LNCAP (cell line): ENCODE measurements at regions not wholly inside any gene's neighbourhood (a gene's known extent, or its start where the extent isn't known, plus 50 kb on each side); places are given as distances from the start of the nearest gene placed in this dataset.

Experiments
- TF ChIP-seq, protein P1 (sequence below): fragments of 450-650 bp; IDR thresholded peaks from 2 replicates; pipeline ENCODE4 v1.5.1; 2017; ENCODE audit warnings: mild to moderate bottlenecking

DNA sequence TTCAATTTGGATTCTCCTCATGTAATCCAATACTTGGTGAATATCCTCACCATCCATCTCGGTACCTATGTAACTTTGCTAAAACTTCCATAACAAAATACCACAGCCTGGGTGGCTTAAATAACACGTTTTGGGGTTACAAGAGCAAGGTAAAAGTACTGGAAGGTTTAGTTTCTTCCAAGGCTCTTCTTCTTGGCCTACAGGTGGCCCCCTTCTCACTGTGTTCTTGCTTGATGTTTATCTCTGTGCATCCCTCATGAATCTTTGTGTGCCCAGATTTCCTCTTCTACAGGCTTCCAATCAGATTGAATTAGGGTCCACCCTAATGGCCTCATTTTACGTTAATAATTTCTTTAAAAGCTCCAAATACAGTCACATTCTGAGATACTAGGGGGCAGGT is 163.3 kb upstream of the HCRTR2 start:
- TF ChIP-seq, protein P1, sequence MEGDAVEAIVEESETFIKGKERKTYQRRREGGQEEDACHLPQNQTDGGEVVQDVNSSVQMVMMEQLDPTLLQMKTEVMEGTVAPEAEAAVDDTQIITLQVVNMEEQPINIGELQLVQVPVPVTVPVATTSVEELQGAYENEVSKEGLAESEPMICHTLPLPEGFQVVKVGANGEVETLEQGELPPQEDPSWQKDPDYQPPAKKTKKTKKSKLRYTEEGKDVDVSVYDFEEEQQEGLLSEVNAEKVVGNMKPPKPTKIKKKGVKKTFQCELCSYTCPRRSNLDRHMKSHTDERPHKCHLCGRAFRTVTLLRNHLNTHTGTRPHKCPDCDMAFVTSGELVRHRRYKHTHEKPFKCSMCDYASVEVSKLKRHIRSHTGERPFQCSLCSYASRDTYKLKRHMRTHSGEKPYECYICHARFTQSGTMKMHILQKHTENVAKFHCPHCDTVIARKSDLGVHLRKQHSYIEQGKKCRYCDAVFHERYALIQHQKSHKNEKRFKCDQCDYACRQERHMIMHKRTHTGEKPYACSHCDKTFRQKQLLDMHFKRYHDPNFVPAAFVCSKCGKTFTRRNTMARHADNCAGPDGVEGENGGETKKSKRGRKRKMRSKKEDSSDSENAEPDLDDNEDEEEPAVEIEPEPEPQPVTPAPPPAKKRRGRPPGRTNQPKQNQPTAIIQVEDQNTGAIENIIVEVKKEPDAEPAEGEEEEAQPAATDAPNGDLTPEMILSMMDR: no peak

DNA sequence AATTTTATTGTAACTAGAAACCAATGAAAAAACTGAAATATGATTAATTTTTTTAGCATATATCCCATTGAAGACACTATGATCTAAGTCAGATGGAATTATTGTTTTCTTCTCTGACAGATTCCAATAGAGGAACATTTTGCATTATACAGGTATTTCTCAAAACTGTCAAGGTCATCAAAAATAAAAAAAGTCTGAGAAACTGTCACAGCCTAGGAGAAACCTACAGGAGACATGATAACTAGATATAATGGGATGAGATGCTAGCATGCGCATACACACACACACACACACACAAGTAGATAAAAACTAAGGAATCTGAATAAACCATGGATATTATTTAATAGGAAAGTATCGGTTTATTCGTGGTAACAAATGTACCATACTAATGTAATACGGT is 161.9 kb upstream of the HCRTR2 start:
- TF ChIP-seq, protein P1: no peak

DNA sequence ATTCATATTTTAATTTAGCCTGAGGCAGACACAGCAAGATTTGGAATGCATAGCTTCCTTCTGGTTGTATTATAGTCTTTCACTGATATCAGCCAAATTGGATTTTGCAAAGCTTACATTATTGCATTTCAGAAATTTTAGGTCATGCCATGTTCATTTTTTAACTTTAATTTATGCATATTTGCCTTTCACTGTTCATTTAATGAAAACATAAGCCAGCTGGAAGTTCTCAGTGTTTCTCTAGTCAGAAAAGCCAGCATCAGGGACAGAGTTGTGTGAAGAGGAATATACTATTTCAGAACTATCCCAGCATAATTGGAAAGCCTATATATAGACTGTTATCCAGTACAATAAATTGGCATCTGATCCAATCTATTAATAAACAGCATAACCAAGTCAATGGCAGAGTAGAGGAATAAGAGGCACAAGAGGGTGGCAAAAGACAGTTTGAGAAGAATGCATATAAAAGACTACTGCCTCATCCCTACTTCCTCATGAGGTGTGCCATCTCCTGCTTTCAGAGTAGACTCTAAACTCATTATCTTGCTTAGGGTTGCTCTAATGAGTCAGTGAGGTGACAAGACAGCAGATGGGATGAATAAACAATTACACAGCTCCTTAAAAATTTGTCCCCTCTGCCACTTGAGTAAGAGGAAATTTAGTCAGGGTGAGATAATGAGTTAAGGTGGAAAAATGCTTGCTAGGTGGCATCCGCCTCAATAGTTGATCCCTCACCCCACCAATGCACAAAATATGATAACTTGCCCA is 159.8 kb upstream of the HCRTR2 start:
- TF ChIP-seq, protein P1: no peak

DNA sequence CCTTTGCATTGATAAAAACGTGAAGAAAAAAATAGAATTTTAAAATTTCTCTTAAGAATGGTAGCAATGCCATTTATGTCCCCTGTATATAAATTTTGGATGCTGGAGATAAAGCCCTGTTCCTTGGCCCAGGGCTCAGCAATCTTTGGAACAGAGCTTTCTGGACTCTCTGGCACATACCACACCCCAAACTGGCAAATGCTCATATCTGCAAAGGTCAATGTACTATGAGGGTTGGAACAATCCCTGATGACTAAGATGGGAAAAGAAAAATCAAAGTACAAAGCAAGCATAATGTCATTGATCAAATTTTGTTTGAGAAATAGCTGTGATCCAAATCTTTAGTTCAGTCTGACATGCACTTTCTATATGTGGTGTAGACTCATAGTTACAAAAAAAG is 158.1 kb upstream of the HCRTR2 start:
- TF ChIP-seq, protein P1: no peak

DNA sequence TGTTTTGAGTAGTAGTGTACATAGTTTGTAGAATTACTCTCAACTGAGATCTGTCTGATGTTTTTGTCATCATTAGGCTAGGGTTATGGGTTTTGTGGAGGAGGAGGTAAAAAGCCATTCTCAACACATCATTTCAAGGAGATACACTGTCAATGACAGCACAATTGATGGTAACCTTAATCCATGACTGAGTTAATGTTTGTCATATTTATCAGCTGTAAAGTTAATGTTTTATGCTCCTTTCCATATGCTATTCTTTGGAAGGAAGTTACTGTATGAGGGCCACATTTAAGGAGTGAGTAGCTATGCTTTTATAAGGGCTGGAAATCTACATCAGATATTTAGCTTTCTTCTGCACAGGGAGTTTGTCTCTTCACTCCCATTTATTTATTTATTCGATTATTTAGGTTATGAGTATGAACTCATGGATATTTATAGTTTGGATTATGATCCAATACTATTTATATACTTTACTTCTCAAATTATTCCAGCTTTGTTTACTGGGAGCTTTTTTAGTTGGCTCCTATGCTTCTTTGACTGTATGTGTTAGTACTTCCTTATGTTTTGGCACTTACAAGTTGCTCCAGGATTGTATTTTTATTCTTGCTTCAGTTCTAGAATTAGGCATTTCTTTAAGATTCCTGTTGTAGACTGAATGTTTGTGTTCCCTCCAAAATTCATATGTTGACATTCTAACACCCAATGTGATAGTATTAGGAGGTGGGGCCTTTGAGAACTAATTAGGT is 156.6 kb upstream of the HCRTR2 start:
- TF ChIP-seq, protein P1: no peak

DNA sequence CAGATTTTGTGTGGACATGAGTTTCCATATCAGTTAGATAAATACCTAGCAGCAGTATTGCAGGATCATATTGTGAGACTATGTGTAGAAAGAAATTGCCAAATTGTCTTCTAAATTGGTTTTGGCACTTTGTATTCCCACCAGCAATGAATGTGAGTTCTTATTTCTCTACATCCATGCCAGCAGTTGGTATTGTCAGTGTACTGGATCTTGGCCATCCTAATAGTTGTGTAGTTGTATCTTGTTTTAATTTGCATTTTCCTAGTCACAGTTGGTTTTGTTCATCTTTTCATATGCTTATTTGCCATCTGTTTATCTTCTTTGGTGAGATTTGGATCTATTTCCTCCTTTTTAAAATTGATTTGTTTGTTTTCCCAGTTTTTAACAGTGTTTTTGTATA is 154.7 kb upstream of the HCRTR2 start:
- TF ChIP-seq, protein P1: no peak

DNA sequence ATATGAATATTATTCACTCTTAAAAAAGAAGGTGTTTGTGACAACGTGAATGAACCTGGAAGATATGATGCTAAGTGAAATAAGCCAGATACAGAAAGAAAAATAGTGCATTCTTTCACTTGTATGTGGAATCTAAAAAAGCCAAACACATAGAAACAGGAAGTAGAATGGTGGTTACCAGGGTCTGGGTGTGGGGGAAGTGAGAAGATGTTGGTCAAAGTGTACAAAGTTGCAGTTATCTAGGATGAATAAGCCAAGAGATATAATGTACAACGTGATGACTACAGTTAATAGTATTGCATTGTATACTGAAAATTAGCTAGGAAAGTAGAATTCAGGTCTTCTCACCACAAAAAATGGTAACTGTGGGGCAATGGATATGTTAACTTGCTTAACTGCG is 151.1 kb upstream of the HCRTR2 start:
- TF ChIP-seq, protein P1: no peak
